ENCODE measurements at regions not wholly inside any gene's neighbourhood (a gene's known extent, or its start where the extent isn't known, plus 50 kb on each side); places are given as distances from the start of the nearest gene placed in this dataset.

DNA sequence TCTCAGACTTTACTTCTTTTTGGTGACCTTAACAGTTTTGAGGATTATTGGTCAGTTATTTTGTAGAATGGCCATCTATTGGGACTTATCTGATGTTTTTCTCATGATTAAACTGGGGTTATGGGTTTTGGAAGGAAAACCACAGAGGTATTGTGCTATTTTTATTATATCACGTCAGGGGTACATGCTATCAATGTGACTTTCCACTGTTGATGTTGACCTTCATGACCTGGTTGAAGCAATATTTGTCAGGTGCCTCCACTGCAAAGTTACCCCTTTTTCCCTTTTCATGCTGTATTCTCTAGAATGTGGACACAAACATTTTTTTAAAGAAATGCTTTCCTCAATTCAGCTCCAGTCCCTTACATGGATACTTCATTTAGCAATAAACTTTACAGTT lies 152.8 kb upstream of the TSLP start:
- no peak for DNase-seq

DNA sequence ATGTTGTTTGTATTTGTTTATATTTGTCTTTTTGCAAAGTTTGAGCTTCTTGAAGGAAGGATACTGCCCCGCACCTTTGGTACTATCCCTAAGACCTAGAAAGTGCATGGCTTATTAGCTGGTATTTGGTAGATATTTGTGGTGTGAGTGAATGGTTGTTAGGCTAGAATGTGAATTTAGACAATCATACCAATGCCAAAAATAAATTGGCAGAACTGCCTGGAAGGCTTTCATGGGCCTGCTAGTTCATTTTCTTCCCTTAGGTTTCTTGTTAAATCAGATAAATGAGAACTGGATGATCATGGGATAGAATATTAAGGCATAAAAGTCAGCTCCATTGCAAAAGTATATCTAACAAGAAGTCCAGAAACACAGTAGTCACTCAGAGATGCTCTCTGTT lies 147.5 kb upstream of the TSLP start:
- TF ChIP-seq, protein P1, sequence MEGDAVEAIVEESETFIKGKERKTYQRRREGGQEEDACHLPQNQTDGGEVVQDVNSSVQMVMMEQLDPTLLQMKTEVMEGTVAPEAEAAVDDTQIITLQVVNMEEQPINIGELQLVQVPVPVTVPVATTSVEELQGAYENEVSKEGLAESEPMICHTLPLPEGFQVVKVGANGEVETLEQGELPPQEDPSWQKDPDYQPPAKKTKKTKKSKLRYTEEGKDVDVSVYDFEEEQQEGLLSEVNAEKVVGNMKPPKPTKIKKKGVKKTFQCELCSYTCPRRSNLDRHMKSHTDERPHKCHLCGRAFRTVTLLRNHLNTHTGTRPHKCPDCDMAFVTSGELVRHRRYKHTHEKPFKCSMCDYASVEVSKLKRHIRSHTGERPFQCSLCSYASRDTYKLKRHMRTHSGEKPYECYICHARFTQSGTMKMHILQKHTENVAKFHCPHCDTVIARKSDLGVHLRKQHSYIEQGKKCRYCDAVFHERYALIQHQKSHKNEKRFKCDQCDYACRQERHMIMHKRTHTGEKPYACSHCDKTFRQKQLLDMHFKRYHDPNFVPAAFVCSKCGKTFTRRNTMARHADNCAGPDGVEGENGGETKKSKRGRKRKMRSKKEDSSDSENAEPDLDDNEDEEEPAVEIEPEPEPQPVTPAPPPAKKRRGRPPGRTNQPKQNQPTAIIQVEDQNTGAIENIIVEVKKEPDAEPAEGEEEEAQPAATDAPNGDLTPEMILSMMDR (IDR thresholded peaks at IDR 0.05; ENCODE audit: low read depth, low read length, missing control alignments) = no peak
- DNase-seq = no peak
- Histone ChIP-seq H3K27me3 (replicated peaks) (no peaks in the 10 kb centered on the region), H3K4me3 (ENCODE audit: low read depth, low read length) (no peak overlapping the region), H3K27ac (no peak overlapping the region), H3K36me3 (replicated peaks) (no peaks in the 10 kb centered on the region)
- in situ Hi-C loops (cut with HindIII; ENCODE audit: low pct_ligation_motif_present, low sequenced_read_pairs) = no loop called here

More for the DNA sequence above, 152.8 kb upstream of the TSLP start:
- no peaks in the 10 kb centered on the region for H3K27me3 ChIP-seq (replicated peaks)
- TF ChIP-seq, protein P1 (IDR thresholded peaks at IDR 0.05; ENCODE audit: low read depth, low read length, missing control alignments) = no peak
- H3K27ac ChIP-seq = no peak overlapping the region
- in situ Hi-C loops (cut with HindIII; ENCODE audit: low pct_ligation_motif_present, low sequenced_read_pairs) = no loop called here
- H3K36me3 ChIP-seq (replicated peaks) = no peaks in the 10 kb centered on the region
- no peak overlapping the region for H3K4me3 ChIP-seq (ENCODE audit: low read depth, low read length)

DNA sequence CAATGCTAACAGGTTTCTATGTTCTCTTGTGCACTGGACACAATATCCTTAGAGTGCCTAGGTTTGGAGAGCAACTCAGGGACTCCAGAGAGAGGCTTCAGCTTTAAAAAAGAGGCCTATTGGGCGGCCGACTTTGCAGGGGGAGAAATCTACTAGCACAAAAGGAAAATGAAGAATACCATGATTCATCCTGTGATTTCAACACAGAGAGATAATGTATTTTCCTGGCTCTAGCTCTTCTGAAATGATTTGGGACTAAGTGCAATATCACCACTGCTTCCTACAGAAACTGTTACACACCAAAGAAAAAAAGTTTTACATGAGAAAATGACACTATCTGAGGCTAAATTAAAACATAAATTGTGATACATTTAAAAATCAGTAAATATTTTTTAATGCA lies 146.1 kb upstream of the TSLP start:
- DNase-seq = peak; percentile 9
- in situ Hi-C loops (cut with HindIII; ENCODE audit: low pct_ligation_motif_present, low sequenced_read_pairs) = no loop called here
- H3K27ac ChIP-seq = peak overlapping the region; percentile 11
- H3K27me3 ChIP-seq (replicated peaks) = no peaks in the 10 kb centered on the region
- H3K36me3 ChIP-seq (replicated peaks) = no peaks in the 10 kb centered on the region
- H3K4me3 ChIP-seq (ENCODE audit: low read depth, low read length) = no peak overlapping the region
- TF ChIP-seq, protein P1 (IDR thresholded peaks at IDR 0.05; ENCODE audit: low read depth, low read length, missing control alignments) = no peak

- Histone ChIP-seq H3K4me3 (ENCODE audit: low read depth, low read length) (no peak overlapping the region), H3K27ac (peak overlapping the region; percentile 11), H3K27me3 (replicated peaks) (no peaks in the 10 kb centered on the region), H3K36me3 (replicated peaks) (no peaks in the 10 kb centered on the region)
- no peak for DNase-seq
- TF ChIP-seq, protein P1 (IDR thresholded peaks at IDR 0.05; ENCODE audit: low read depth, low read length, missing control alignments) = no peak
- in situ Hi-C loops (cut with HindIII; ENCODE audit: low pct_ligation_motif_present, low sequenced_read_pairs) = no loop called here
Observed at GRCh38 chr5:110925916-110926315, 145.6 kb upstream of the TSLP start.

- no peak overlapping the region for H3K4me3 ChIP-seq (ENCODE audit: low read depth, low read length)
- TF ChIP-seq, protein P1 (IDR thresholded peaks at IDR 0.05; ENCODE audit: low read depth, low read length, missing control alignments) = no peak
- H3K36me3 ChIP-seq (replicated peaks) = no peaks in the 10 kb centered on the region
- H3K27ac ChIP-seq = no peak overlapping the region
- in situ Hi-C loops (cut with HindIII; ENCODE audit: low pct_ligation_motif_present, low sequenced_read_pairs) = no loop called here
- no peaks in the 10 kb centered on the region for H3K27me3 ChIP-seq (replicated peaks)
- no peak for DNase-seq
Observed at GRCh38 chr5:110932755-110933488, 138.6 kb upstream of the TSLP start.

DNA sequence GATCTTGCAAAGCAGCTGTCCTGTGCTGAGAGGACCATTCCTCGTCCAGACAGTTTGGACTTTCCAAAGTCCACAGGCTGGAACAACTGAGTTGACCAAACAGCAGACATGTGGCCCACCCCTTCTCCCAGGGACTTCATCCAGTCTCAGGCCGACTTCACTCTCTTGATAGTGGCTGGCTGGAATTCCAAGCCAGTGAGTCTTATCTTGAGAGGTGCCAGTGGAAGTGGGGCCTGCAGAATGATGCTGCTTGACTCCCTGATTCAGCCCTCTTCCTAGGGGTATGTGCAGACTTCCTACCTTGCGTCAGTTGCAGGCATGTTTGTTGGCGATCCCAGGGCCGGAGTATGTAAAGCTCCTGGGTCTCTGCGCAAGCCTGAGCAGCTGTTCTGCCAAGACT lies 131.4 kb upstream of the TSLP start:
- H3K36me3 ChIP-seq (replicated peaks) = no peaks in the 10 kb centered on the region
- peak; percentile 27 for DNase-seq
- in situ Hi-C loops (cut with HindIII; ENCODE audit: low pct_ligation_motif_present, low sequenced_read_pairs) = no loop called here
- no peaks in the 10 kb centered on the region for H3K27me3 ChIP-seq (replicated peaks)
- no peak overlapping the region for H3K27ac ChIP-seq
- H3K4me3 ChIP-seq (ENCODE audit: low read depth, low read length) = no peak overlapping the region
- TF ChIP-seq, protein P1 (IDR thresholded peaks at IDR 0.05; ENCODE audit: low read depth, low read length, missing control alignments) = no peak

Data from brain microvascular endothelial cell (primary cell).